ENCODE measurements at regions not wholly inside any gene's neighbourhood (a gene's known extent, or its start where the extent isn't known, plus 50 kb on each side); places are given as distances from the start of the nearest gene placed in this dataset.

GRCh38 chr1:163257763-163258162, 55.0 kb upstream of the RGS5 start:
- no peaks in the 10 kb centered on the region for H3K27me3 ChIP-seq (replicated peaks; ENCODE audit: insufficient read depth)
- DNase-seq (ENCODE audit: low spot score) (no peak), ATAC-seq (ENCODE audit: insufficient number of reproducible peaks, low FRiP score, low read depth) (no peak)
- H3K27ac ChIP-seq = peak overlapping the region; percentile 13 to 73
- no peak overlapping the region for H3K4me3 ChIP-seq
- H3K36me3 ChIP-seq = no peaks in the 10 kb centered on the region
- no peaks in the 10 kb centered on the region for H3K9me3 ChIP-seq
- H3K4me1 ChIP-seq (ENCODE audit: control insufficient read depth in 1 of 2, low read depth in 2 of 2) = peaks cover 5 to 19% of the 10 kb centered on the region in 2 donors
- no peak for TF ChIP-seq CTCF (IDR thresholded peaks at IDR 0.05)

DNA sequence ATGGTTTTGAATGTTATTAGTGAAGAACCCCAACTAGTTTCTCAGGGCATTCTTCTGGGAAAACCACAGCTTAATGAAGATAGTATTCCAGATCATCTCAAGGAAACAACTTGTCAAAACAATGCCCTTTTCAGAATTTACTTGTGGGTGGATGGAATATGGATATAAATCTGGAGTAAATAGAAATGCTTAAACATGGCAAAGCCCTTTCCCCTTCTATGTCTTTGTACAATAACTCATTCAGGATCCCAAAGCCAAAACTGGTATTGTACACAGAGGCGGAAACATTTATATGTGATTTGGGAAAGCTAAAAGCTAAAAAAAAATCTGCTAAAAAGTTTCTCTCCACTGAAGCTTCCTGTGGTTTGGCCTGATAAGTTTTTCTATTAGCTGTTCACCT, 55.5 kb upstream of the RGS5 start:
- Histone ChIP-seq H3K9me3 (no peaks in the 10 kb centered on the region), H3K4me3 (no peak overlapping the region), H3K36me3 (no peaks in the 10 kb centered on the region), H3K4me1 (ENCODE audit: control insufficient read depth in 1 of 2, low read depth in 2 of 2) (peaks cover 5 to 19% of the 10 kb centered on the region in 2 donors), H3K27me3 (replicated peaks; ENCODE audit: insufficient read depth) (no peaks in the 10 kb centered on the region), H3K27ac (peak overlapping the region; percentile 13 to 73)
- ATAC-seq (ENCODE audit: insufficient number of reproducible peaks, low FRiP score, low read depth) = peak; percentile 69
- no peak for TF ChIP-seq CTCF (IDR thresholded peaks at IDR 0.05)
- no peak for DNase-seq (ENCODE audit: low spot score)

DNA sequence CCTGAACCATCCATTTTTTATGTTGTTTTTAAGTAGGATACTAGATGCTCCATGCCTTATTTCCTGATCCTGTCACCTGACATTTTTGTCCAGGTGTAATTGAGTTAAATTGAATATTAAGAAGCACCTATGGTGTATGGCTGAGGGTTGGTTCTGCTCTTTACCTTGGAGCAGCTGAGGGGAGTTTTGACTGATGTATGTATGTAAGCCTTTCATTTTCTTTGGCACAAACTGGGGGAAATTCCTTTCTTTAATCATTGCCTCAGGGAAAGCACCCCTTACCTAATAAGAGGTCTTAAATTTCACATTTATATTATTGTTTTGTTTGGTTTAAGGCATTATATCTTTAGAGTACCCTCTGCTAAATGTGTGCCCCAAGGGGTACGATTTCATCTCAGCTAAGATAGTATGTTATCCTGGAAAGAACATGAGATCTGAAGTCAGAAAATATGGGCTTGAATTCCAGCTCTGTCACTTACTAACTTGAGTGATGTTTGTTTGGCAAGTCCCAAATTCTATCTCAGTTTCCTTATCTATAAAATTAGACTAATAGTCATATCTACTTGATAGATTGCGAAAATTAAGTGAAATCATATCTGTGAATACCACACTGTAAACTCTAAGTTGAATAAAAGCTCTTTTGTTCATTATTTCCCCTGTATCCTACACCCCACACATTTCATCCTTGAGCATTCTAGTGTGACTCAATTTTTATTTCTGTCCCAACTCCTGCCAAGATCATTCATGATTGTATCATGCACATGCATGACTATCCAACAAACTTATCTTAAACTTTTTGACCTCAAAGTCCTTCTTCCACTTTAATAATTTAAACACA, 57.7 kb upstream of the NUF2 start:
- Histone ChIP-seq H3K4me3 (no peak overlapping the region), H3K9me3 (no peaks in the 10 kb centered on the region), H3K36me3 (no peaks in the 10 kb centered on the region), H3K4me1 (ENCODE audit: control insufficient read depth in 1 of 2, low read depth in 2 of 2) (peaks cover 5 to 10% of the 10 kb centered on the region in 2 donors), H3K27ac (no peak overlapping the region), H3K27me3 (replicated peaks; ENCODE audit: insufficient read depth) (no peaks in the 10 kb centered on the region)
- no peak for TF ChIP-seq CTCF (IDR thresholded peaks at IDR 0.05)
- no peak for ATAC-seq (ENCODE audit: insufficient number of reproducible peaks, low FRiP score, low read depth)
- no peak for DNase-seq (ENCODE audit: low spot score)

DNA sequence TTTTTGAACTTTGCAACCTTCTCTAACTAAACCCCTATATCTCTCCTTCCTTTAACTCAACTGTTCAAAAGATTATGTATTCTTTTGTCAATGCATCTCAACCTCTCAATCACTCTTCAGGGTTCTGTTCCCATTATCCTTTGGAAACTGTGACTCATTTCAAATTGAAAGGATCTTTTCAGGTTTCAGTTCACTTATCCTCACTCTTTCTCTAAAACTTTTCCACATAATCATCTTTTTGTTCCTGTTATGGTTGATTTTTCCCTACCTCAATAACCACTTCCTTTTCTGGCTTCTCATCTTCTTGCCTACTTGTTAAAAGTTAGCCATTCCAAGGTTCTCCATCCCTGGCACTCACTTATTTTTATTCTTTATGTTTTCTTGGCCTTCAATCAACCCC, 56.2 kb upstream of the NUF2 start:
- Histone ChIP-seq H3K9me3 (no peaks in the 10 kb centered on the region), H3K27ac (no peak overlapping the region), H3K4me3 (no peak overlapping the region), H3K4me1 (ENCODE audit: control insufficient read depth in 1 of 2, low read depth in 2 of 2) (peaks cover 5 to 6% of the 10 kb centered on the region in 2 donors), H3K27me3 (replicated peaks; ENCODE audit: insufficient read depth) (no peaks in the 10 kb centered on the region), H3K36me3 (no peaks in the 10 kb centered on the region)
- no peak for TF ChIP-seq CTCF (IDR thresholded peaks at IDR 0.05)
- ATAC-seq (ENCODE audit: insufficient number of reproducible peaks, low FRiP score, low read depth) (no peak), DNase-seq (ENCODE audit: low spot score) (no peak)

DNA sequence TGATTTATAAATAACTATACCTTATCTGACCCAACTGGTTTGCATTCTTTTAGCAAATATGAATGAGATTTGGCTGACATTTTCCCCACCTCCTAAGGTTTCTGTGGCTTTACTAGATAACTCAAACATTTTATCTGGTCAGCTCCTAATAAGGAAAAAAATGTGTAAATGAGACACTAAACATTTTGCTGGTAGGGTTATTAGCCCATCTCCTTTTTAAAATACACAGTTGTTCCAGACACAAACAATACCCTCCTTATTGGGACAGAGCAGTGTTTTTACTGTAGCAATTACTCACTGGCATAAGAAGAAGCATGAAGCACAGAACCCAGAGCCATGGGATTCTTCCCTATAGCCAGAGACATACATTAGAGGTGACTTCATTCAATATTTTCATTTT, 53.8 kb upstream of the NUF2 start:
- no peaks in the 10 kb centered on the region for H3K27me3 ChIP-seq (replicated peaks; ENCODE audit: insufficient read depth)
- peaks cover 5 to 6% of the 10 kb centered on the region in 2 donors for H3K4me1 ChIP-seq (ENCODE audit: control insufficient read depth in 1 of 2, low read depth in 2 of 2)
- no peaks in the 10 kb centered on the region for H3K9me3 ChIP-seq
- H3K4me3 ChIP-seq = no peak overlapping the region
- H3K27ac ChIP-seq = no peak overlapping the region
- no peaks in the 10 kb centered on the region for H3K36me3 ChIP-seq
- ATAC-seq (ENCODE audit: insufficient number of reproducible peaks, low FRiP score, low read depth) (no peak), DNase-seq (ENCODE audit: low spot score) (no peak)
- TF ChIP-seq CTCF (IDR thresholded peaks at IDR 0.05) = no peak

Data from thoracic aorta (tissue), 2 donors.